A549 (cell line): ENCODE measurements at regions not wholly inside any gene's neighbourhood (a gene's known extent, or its start where the extent isn't known, plus 50 kb on each side); places are given as distances from the start of the nearest gene placed in this dataset.

Source experiments
- ATAC-seq, 2 experiments: fragments of 200-7000 bp in 1 of 2; fragments of >200 bp in 1 of 2; cut with Nextera tagmentation in 1 of 2; cut with Tn5 transposase in 1 of 2; 3 replicates each; pipeline versions ENCODE4 v1.8.0 to v1.9.1; 2018 to 2020; ENCODE audit warnings: mild to moderate bottlenecking in 1 of 2, moderate library complexity in 1 of 2
- CTCF ChIA-PET: fragments of 300-600 bp; sonication (Branson Sonifier 250); formaldehyde crosslinking; extraction: SDS; loops from one replicate; lab custom pipeline; 2021; ENCODE audit warnings: antibody characterized with exemption, inconsistent platforms; lab: Yijun Ruan, JAX
- POLR2A ChIA-PET: fragments of 350-600 bp; formaldehyde crosslinking; extraction: SDS; loops from one replicate; lab custom pipeline; 2021; ENCODE audit warnings: antibody characterized with exemption, inconsistent platforms; lab: Yijun Ruan, JAX
- DNase-seq, 2 experiments: peaks; one replicate each; pipeline versions ENCODE4 v3.0.0 to v3.0.0-alpha.2; 2011 to 2016; ENCODE audit warnings: low read depth in 1 of 2, low spot score in 1 of 2
- FAIRE-seq: peaks from 2 replicates; lab custom pipeline; 2011; peaks lifted over from hg19 to GRCh38; lab: Jason Lieb, UNC
- H3K27ac ChIP-seq, 2 experiments: fragments of >200 bp; sonication (Bioruptor Twin); formaldehyde crosslinking; 3 replicates each; pipeline ENCODE4 v1.5.1; 2016 to 2017
- H3K4me1 ChIP-seq: fragments of >200 bp; sonication (Bioruptor Twin); formaldehyde crosslinking; 3 replicates; pipeline ENCODE4 v1.6.1; 2016
- H3K4me2 ChIP-seq: fragments of >200 bp; sonication (Bioruptor Twin); formaldehyde crosslinking; 3 replicates; pipeline ENCODE4 v1.6.1; 2016
- H3K4me3 ChIP-seq: fragments of >200 bp; sonication (Bioruptor Twin); formaldehyde crosslinking; 3 replicates; pipeline ENCODE4 v1.5.1; 2016
- H3K9me3 ChIP-seq: fragments of >200 bp; sonication (Bioruptor Twin); formaldehyde crosslinking; 3 replicates; pipeline ENCODE4 v1.6.1; 2016
- CEBPB ChIP-seq, 2 experiments: fragments of >200 bp in 1 of 2; sonication (Bioruptor Twin) in 1 of 2; formaldehyde crosslinking in 1 of 2; IDR thresholded peaks; 2 replicates each; pipeline ENCODE4 v1.6.1; 2012 to 2016
- EP300 ChIP-seq, 2 experiments: fragments of >200 bp; sonication (Bioruptor Twin); formaldehyde crosslinking; IDR thresholded peaks; 2 replicates in 1 of 2; 3 replicates in 1 of 2; pipeline ENCODE4 v1.6.1; 2016 to 2017
- ESRRA ChIP-seq: fragments of 150-350 bp; IDR thresholded peaks from 2 replicates; pipeline ENCODE4 v1.6.1; 2014; ENCODE audit warnings: mild to moderate bottlenecking, low read length, borderline replicate concordance
- FOSB ChIP-seq: fragments of 250-450 bp; sonication (Bioruptor Pico); IDR thresholded peaks from 2 replicates; pipeline ENCODE4 v1.5.0; 2020; ENCODE audit warnings: mild to moderate bottlenecking, moderate library complexity
- FOSL2 ChIP-seq, 2 experiments: fragments of 450-650 bp in 1 of 2; fragments of >200 bp in 1 of 2; sonication (Bioruptor Twin) in 1 of 2; formaldehyde crosslinking; IDR thresholded peaks; 2 replicates each; pipeline versions ENCODE4 v1.5.0 to v1.6.1; 2016 to 2020; ENCODE audit warnings: mild to moderate bottlenecking in 1 of 2, moderate library complexity in 1 of 2
- HEYL ChIP-seq: fragments of 250-450 bp; sonication (Bioruptor Pico); IDR thresholded peaks from 2 replicates; pipeline ENCODE4 v1.8.0; 2021; ENCODE audit warnings: mild to moderate bottlenecking, moderate library complexity
- HOXB13 ChIP-seq: fragments of 250-450 bp; sonication (Bioruptor Pico); IDR thresholded peaks from 2 replicates; pipeline ENCODE4 v1.5.0; 2020; ENCODE audit warnings: low read depth, mild to moderate bottlenecking, moderate library complexity
- MYC ChIP-seq: IDR thresholded peaks from 2 replicates; pipeline ENCODE4 v1.6.1; 2012; ENCODE audit warnings: mild to moderate bottlenecking, inconsistent platforms, low read length, improper control_type of control experiment, borderline replicate concordance
- PHF8 ChIP-seq: fragments of 200-600 bp; sonication (generic); IDR thresholded peaks from 2 replicates; pipeline ENCODE4 v1.6.1; 2016; ENCODE audit warnings: low read depth, mild to moderate bottlenecking, antibody characterized with exemption, moderate library complexity, borderline replicate concordance
- RARB ChIP-seq: fragments of 250-450 bp; sonication (Bioruptor Pico); IDR thresholded peaks from 2 replicates; pipeline ENCODE4 v1.8.0; 2021; ENCODE audit warnings: mild to moderate bottlenecking, moderate library complexity
- RCOR1 ChIP-seq: fragments of 150-350 bp; IDR thresholded peaks from 2 replicates; pipeline ENCODE4 v1.6.1; 2014; ENCODE audit warnings: antibody characterized with exemption, low read length, low read depth
- SMC3 ChIP-seq: fragments of >200 bp; sonication (Bioruptor Twin); formaldehyde crosslinking; IDR thresholded peaks from 3 replicates; pipeline ENCODE4 v1.6.1; 2018; ENCODE audit warnings: inconsistent platforms
- ZC3H11A ChIP-seq: fragments of 450-650 bp; IDR thresholded peaks from 2 replicates; pipeline ENCODE4 v1.6.1; 2014; ENCODE audit warnings: antibody characterized with exemption, mild to moderate bottlenecking
- ZFP36 ChIP-seq: fragments of 450-650 bp; IDR thresholded peaks from 2 replicates; pipeline ENCODE4 v1.6.1; 2014; ENCODE audit warnings: borderline replicate concordance; ENCODE audit not compliant: partially characterized antibody
- WGBS: methylation state at CpG from one replicate; pipeline ENCODE4 v1.1.6; 2017; ENCODE audit errors: missing lambda C conversion rate; 5-methylcytosine and 5-hydroxymethylcytosine counted together
- TF ChIP-seq, protein P1 (sequence below): IDR thresholded peaks from 2 replicates; pipeline ENCODE4 v1.6.1; 2012
- TF ChIP-seq, protein P2 (sequence below): fragments of >200 bp; sonication (Bioruptor Twin); formaldehyde crosslinking; IDR thresholded peaks from 3 replicates; pipeline ENCODE4 v1.5.1; 2016
- TF ChIP-seq, protein P3 (sequence below): fragments of 150-350 bp; IDR thresholded peaks from 2 replicates; pipeline ENCODE4 v1.6.1; 2014; ENCODE audit warnings: low read depth, mild to moderate bottlenecking, low read length
- TF ChIP-seq, protein P4 (sequence below): fragments of 450-650 bp; IDR thresholded peaks from 2 replicates; pipeline ENCODE4 v1.6.1; 2014; ENCODE audit warnings: antibody characterized with exemption

DNA sequence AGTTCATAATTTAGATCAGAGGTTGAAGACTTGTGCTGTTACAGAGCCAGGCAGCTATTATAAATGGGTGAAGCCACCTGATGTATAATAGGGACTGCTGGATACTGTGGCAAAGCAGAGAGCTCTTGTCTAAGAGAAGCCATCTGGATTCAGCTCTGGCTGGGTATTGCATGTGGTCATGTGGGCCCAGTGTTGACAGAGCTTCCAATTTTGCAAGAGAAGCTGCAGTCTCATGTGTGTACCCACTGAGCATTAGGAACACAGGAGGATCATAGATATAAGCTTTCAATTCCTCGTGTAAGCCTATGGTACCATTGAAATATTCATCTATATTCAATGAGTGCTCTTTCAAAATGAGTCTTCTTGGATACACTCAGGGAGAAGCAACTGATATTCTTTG, 303.9 kb upstream of the SLCO3A1 start:
- H3K4me2 ChIP-seq, result no peak overlapping the region
- FAIRE-seq, result no peak
- no peak for DNase-seq
- WGBS, result 10% methylated on average over 1 of the region's 1 CpG
- ChIA-PET POLR2A (interaction anchor here (1.2 kb wide), 1 partner anchor 12 kb away, joined by 4 read pairs; no protein-coding TSS in a partner anchor), CTCF (interaction anchor here (1.5 kb wide), 1 partner anchor 13 kb away, joined by 4 read pairs; no protein-coding TSS in a partner anchor)
- H3K4me3 ChIP-seq, result no peak overlapping the region
- no peak for ATAC-seq
- no peaks in the 10 kb centered on the region for H3K9me3 ChIP-seq
- no peak overlapping the region for H3K27ac ChIP-seq
- H3K4me1 ChIP-seq, result no peaks in the 10 kb centered on the region
- no peak for TF ChIP-seq HOXB13 (CRISPR knock-in tag)
- TF ChIP-seq, protein P1, sequence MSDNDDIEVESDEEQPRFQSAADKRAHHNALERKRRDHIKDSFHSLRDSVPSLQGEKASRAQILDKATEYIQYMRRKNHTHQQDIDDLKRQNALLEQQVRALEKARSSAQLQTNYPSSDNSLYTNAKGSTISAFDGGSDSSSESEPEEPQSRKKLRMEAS, result no peak
- TF ChIP-seq, protein P2, sequence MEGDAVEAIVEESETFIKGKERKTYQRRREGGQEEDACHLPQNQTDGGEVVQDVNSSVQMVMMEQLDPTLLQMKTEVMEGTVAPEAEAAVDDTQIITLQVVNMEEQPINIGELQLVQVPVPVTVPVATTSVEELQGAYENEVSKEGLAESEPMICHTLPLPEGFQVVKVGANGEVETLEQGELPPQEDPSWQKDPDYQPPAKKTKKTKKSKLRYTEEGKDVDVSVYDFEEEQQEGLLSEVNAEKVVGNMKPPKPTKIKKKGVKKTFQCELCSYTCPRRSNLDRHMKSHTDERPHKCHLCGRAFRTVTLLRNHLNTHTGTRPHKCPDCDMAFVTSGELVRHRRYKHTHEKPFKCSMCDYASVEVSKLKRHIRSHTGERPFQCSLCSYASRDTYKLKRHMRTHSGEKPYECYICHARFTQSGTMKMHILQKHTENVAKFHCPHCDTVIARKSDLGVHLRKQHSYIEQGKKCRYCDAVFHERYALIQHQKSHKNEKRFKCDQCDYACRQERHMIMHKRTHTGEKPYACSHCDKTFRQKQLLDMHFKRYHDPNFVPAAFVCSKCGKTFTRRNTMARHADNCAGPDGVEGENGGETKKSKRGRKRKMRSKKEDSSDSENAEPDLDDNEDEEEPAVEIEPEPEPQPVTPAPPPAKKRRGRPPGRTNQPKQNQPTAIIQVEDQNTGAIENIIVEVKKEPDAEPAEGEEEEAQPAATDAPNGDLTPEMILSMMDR, result no peak
- TF ChIP-seq MYC, result no peak
- no peak for TF ChIP-seq HEYL (CRISPR knock-in tag)
- TF ChIP-seq RARB (CRISPR knock-in tag), result no peak
- TF ChIP-seq CEBPB (IDR thresholded peaks at IDR 0.05), result no peak
- no peak for TF ChIP-seq SMC3
- no peak for TF ChIP-seq RCOR1
- TF ChIP-seq, protein P3, sequence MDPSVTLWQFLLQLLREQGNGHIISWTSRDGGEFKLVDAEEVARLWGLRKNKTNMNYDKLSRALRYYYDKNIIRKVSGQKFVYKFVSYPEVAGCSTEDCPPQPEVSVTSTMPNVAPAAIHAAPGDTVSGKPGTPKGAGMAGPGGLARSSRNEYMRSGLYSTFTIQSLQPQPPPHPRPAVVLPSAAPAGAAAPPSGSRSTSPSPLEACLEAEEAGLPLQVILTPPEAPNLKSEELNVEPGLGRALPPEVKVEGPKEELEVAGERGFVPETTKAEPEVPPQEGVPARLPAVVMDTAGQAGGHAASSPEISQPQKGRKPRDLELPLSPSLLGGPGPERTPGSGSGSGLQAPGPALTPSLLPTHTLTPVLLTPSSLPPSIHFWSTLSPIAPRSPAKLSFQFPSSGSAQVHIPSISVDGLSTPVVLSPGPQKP, result no peak
- TF ChIP-seq FOSL2 (IDR thresholded peaks at IDR 0.05), result no peak
- no peak for TF ChIP-seq FOSL2 (CRISPR knock-in tag; IDR thresholded peaks at IDR 0.05)
- no peak for TF ChIP-seq PHF8

DNA sequence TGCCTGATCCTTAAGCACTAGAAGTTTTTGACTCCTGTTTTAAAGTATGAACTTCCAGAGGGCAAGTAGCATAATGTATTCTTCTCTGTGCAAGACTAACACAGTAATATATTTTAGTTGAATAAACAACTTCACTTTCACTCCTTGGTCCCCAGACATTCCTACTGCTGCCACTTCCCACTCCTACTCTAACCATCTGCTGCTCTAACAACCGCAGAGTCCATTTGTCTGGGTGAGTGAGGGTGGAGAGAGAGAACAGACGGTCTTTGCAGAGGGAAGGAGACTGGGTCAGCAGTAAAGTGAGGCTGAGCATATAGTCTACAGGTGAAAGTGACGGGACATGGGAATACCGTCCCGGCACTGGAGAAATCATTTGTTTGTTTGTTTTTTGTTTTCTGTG, 301.0 kb upstream of the SLCO3A1 start:
- FAIRE-seq (no peak), ATAC-seq (no peak), DNase-seq (no peak)
- H3K4me1 ChIP-seq, result no peaks in the 10 kb centered on the region
- no peak overlapping the region for H3K4me3 ChIP-seq
- H3K9me3 ChIP-seq, result no peaks in the 10 kb centered on the region
- ChIA-PET CTCF (no interaction called here), POLR2A (no interaction called here)
- 84% methylated on average over 5 of the region's 5 CpGs for WGBS
- no peak overlapping the region for H3K4me2 ChIP-seq
- H3K27ac ChIP-seq, result no peak overlapping the region
- TF ChIP-seq ESRRA, result no peak
- TF ChIP-seq, protein P4, sequence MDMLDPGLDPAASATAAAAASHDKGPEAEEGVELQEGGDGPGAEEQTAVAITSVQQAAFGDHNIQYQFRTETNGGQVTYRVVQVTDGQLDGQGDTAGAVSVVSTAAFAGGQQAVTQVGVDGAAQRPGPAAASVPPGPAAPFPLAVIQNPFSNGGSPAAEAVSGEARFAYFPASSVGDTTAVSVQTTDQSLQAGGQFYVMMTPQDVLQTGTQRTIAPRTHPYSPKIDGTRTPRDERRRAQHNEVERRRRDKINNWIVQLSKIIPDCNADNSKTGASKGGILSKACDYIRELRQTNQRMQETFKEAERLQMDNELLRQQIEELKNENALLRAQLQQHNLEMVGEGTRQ, result no peak
- TF ChIP-seq FOSB, result no peak
- TF ChIP-seq ZFP36, result no peak
- TF ChIP-seq, protein P2, result no peak
- no peak for TF ChIP-seq ZC3H11A
- TF ChIP-seq EP300 (IDR thresholded peaks at IDR 0.05), result no peak
